K562 (cell line): ENCODE measurements at regions not wholly inside any gene's neighbourhood (a gene's known extent, or its start where the extent isn't known, plus 50 kb on each side); places are given as distances from the start of the nearest gene placed in this dataset.

Experiments used
- ATAC-seq: fragments of 200-7000 bp; cut with Tn5 transposase; 3 replicates; pipeline ENCODE4 v1.9.1; 2020; ENCODE audit warnings: moderate library complexity
- BruUV-seq: library from RNA; stranded (reverse); fragments of 400-500 nt; replicated peaks from 2 replicates; lab custom pipeline; 2021; lab: Mats Ljungman, UMichigan
- CTCF ChIA-PET: fragments of 300-600 bp; formaldehyde crosslinking; extraction: SDS; loops from one replicate; lab custom pipeline; 2021; ENCODE audit warnings: low intra/inter-chr PET ratio; lab: Yijun Ruan, JAX
- POLR2A ChIA-PET: fragments of 300-600, 350-650 bp; sonication (Branson Sonifier 250); formaldehyde crosslinking; extraction: SDS; loops from one replicate; lab custom pipeline; 2021; ENCODE audit warnings: antibody characterized with exemption, inconsistent platforms; lab: Yijun Ruan, JAX
- DNase-seq, 4 experiments: peaks; one replicate each; pipeline versions ENCODE4 v3.0.0 to v3.0.0-alpha.2; 2011 to 2018; ENCODE audit warnings: low spot score in 3 of 4, mixed read lengths in 3 of 4; ENCODE audit errors: extremely low read depth in 1 of 4
- FAIRE-seq: peaks from 2 replicates; lab custom pipeline; 2011; peaks lifted over from hg19 to GRCh38; lab: Jason Lieb, UNC
- H2AFZ ChIP-seq: 2 replicates; pipeline ENCODE4 v1.6.0; 2011; ENCODE audit warnings: low read depth, low read length, control low read depth, inconsistent platforms
- H3K27ac ChIP-seq: fragments of 200-600 bp; 3 replicates; pipeline ENCODE4 v1.8.0; 2011; ENCODE audit warnings: low read depth, mild to moderate bottlenecking, control low read depth, inconsistent platforms, low read length, moderate library complexity, mixed read lengths; ENCODE audit errors: extremely low read depth
- H3K27me3 ChIP-seq, 2 experiments: fragments of 300-600 bp in 1 of 2; 2 replicates in 1 of 2; 3 replicates in 1 of 2; pipeline versions ENCODE4 v1.6.0 to v1.8.0; 2011; ENCODE audit warnings: inconsistent platforms in 2 of 2, low read length in 2 of 2, mild to moderate bottlenecking in 1 of 2, mixed read lengths in 1 of 2, moderate library complexity in 1 of 2; ENCODE audit not compliant: control insufficient read depth in 2 of 2, insufficient read depth in 2 of 2
- H3K36me3 ChIP-seq: fragments of 300-600 bp; 3 replicates; pipeline ENCODE4 v1.8.0; 2011; ENCODE audit warnings: mild to moderate bottlenecking, low read length, inconsistent platforms; ENCODE audit not compliant: control insufficient read depth, insufficient read depth
- H3K4me1 ChIP-seq, 2 experiments: fragments of 200-600 bp in 1 of 2; replicated peaks in 1 of 2; 2 replicates in 1 of 2; 3 replicates in 1 of 2; pipeline versions ENCODE4 v1.5.1 to v1.8.0; 2011; ENCODE audit warnings: inconsistent platforms in 2 of 2, low read length in 2 of 2, mild to moderate bottlenecking in 1 of 2, mixed read lengths in 1 of 2, moderate library complexity in 1 of 2; ENCODE audit not compliant: control insufficient read depth in 2 of 2, insufficient read depth in 2 of 2
- H3K4me2 ChIP-seq: 2 replicates; pipeline ENCODE4 v1.6.1; 2011; ENCODE audit warnings: low read length, control low read depth, inconsistent platforms, mixed read lengths; ENCODE audit not compliant: insufficient read depth
- H3K4me3 ChIP-seq: fragments of 200-600 bp; sonication (generic), shearing (Covaris generic); 2 replicates; pipeline ENCODE4 v1.5.1; 2016; ENCODE audit warnings: control low read depth, inconsistent platforms
- H3K79me2 ChIP-seq: fragments of 200-600 bp; 3 replicates; pipeline ENCODE4 v1.8.0; 2011; ENCODE audit warnings: low read length, inconsistent platforms; ENCODE audit not compliant: control insufficient read depth, insufficient read depth
- H3K9ac ChIP-seq, 2 experiments: 2 replicates each; pipeline versions ENCODE4 v1.6.0 to v1.6.1; 2011; ENCODE audit warnings: low read depth in 2 of 2, low read length in 2 of 2, control low read depth in 1 of 2, inconsistent platforms in 1 of 2, mild to moderate bottlenecking in 1 of 2, mixed read lengths in 1 of 2; ENCODE audit not compliant: insufficient read depth in 1 of 2
- H3K9me1 ChIP-seq: one replicate; pipeline ENCODE4 v1.6.0; 2011; ENCODE audit warnings: inconsistent platforms, mild to moderate bottlenecking, low read length, moderate library complexity; ENCODE audit not compliant: control insufficient read depth, insufficient read depth
- H3K9me3 ChIP-seq: replicated peaks from 2 replicates; pipeline ENCODE4 v1.5.1; 2011; ENCODE audit warnings: low read depth, low read length, inconsistent platforms; ENCODE audit not compliant: control insufficient read depth, insufficient read depth
- H4K20me1 ChIP-seq: replicated peaks from 2 replicates; pipeline ENCODE4 v1.6.1; 2011; ENCODE audit warnings: low read length, inconsistent platforms, mixed read lengths; ENCODE audit not compliant: control insufficient read depth, insufficient read depth
- FOXJ3 ChIP-seq: sonication (generic); formaldehyde crosslinking; IDR thresholded peaks from 2 replicates; pipeline ENCODE4 v1.4.0; 2020; ENCODE audit warnings: mild to moderate bottlenecking, missing genetic modification reagents
- FOXP1 ChIP-seq: sonication (generic); formaldehyde crosslinking; IDR thresholded peaks from 2 replicates; pipeline ENCODE4 v1.8.0; 2022; ENCODE audit warnings: mild to moderate bottlenecking, missing genetic modification reagents
- HLTF ChIP-seq: fragments of 450-650 bp; IDR thresholded peaks from 2 replicates; pipeline ENCODE4 v1.6.1; 2016
- HOXB6 ChIP-seq: fragments of 250-450 bp; sonication (Bioruptor Pico); IDR thresholded peaks from 2 replicates; pipeline ENCODE4 v1.5.1; 2022; ENCODE audit warnings: mild to moderate bottlenecking, borderline replicate concordance
- MAZ ChIP-seq, 2 experiments: fragments of 450-650 bp in 1 of 2; sonication (generic) in 1 of 2; formaldehyde crosslinking; IDR thresholded peaks in 1 of 2; conservative IDR thresholded peaks in 1 of 2; 2 replicates each; pipeline versions ENCODE4 v1.4.0 to v1.5.0; 2020; ENCODE audit warnings: mild to moderate bottlenecking in 1 of 2, missing genetic modification reagents in 1 of 2
- POLR2A ChIP-seq: fragments of 450-650 bp; conservative IDR thresholded peaks from 2 replicates; pipeline ENCODE4 v1.6.1; 2016
- RBM39 ChIP-seq: fragments of 200-400 bp; formaldehyde crosslinking; optimal IDR thresholded peaks from 2 replicates; pipeline ENCODE3; 2018; ENCODE audit warnings: low read depth, low read length
- STAT5A ChIP-seq: IDR thresholded peaks from 2 replicates; pipeline ENCODE4 v1.6.1; 2012; ENCODE audit warnings: low read length, inconsistent platforms, borderline replicate concordance
- TAF15 ChIP-seq: fragments of 200-400 bp; formaldehyde crosslinking; IDR thresholded peaks from 2 replicates; pipeline ENCODE4 v1.6.1; 2017; ENCODE audit warnings: mild to moderate bottlenecking, low read depth, low read length, moderate library complexity
- TARDBP ChIP-seq: fragments of 450-650 bp; IDR thresholded peaks from 2 replicates; pipeline ENCODE4 v1.6.1; 2016
- ZKSCAN3 ChIP-seq: fragments of 250-450 bp; sonication (Bioruptor Pico); IDR thresholded peaks from 2 replicates; pipeline ENCODE4 v1.4.0; 2020
- ZNF134 ChIP-seq: fragments of 250-450 bp; sonication (Bioruptor Pico); conservative IDR thresholded peaks from 2 replicates; pipeline ENCODE4 v1.4.0; 2020
- WGBS: fragments of 100-300 bp; shearing (Covaris generic); methylation state at CpG from one replicate; pipeline ENCODE4 v1.1.6; 2016; ENCODE audit warnings: low coverage, mixed read lengths; ENCODE audit not compliant: insufficient coverage; ENCODE audit errors: missing lambda C conversion rate; 5-methylcytosine and 5-hydroxymethylcytosine counted together
- in situ Hi-C: fragments of 300-500 bp; cut with MboI; formaldehyde crosslinking; loops from 4 replicates; pipeline ENCODE4 v1.15.0; 2018; ENCODE audit warnings: inconsistent platforms, mixed read lengths
- intact Hi-C: fragments of 100-400 bp; cut with micrococcal nuclease; formaldehyde crosslinking; loops from 2 replicates; pipeline ENCODE4 v1.14.2; 2022
- TF ChIP-seq, protein P1 (sequence below): fragments of 450-650 bp; IDR thresholded peaks from one replicate; pipeline ENCODE4 v1.6.1; 2018; ENCODE audit warnings: mild to moderate bottlenecking, moderate library complexity; ENCODE audit not compliant: partially characterized antibody
- TF ChIP-seq, protein P2 (sequence below): fragments of 250-450 bp; sonication (Bioruptor Pico); IDR thresholded peaks from 2 replicates; pipeline ENCODE4 v1.4.0; 2020
- TF ChIP-seq, protein P3 (sequence below): sonication (generic); formaldehyde crosslinking; IDR thresholded peaks from 2 replicates; pipeline ENCODE4 v1.8.1; 2023; ENCODE audit warnings: mild to moderate bottlenecking, missing genetic modification reagents

DNA sequence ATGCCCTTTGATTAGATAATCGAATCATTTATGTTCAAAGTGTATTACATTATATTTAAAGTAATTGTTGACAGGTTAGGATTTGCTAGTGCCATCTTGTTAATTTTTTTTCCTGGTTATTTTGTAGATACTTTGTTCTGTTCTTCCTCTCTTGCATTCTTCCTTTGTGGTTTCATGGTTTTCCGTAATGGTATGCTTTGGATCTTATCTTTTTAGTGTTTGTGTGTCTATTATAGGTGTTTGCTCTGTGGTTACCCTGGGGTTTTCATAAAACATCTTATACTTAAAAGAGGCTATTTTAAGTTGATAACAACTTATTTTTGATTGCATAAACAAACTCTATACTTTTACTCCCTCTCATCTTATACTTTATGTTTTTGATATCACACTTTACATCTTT lies 108.2 kb upstream of the SRD5A3 start:
- POLR2A ChIA-PET = no interaction called here
- TF ChIP-seq, protein P1, sequence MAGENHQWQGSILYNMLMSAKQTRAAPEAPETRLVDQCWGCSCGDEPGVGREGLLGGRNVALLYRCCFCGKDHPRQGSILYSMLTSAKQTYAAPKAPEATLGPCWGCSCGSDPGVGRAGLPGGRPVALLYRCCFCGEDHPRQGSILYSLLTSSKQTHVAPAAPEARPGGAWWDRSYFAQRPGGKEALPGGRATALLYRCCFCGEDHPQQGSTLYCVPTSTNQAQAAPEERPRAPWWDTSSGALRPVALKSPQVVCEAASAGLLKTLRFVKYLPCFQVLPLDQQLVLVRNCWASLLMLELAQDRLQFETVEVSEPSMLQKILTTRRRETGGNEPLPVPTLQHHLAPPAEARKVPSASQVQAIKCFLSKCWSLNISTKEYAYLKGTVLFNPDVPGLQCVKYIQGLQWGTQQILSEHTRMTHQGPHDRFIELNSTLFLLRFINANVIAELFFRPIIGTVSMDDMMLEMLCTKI = no peak
- in situ Hi-C loops (no loop called here), intact Hi-C loops (no loop called here)
- WGBS = 2% methylated on average over 2 of the region's 2 CpGs
- Histone ChIP-seq H3K9me1 (no peaks in the 10 kb centered on the region), H4K20me1 (no peaks in the 10 kb centered on the region), H3K36me3 (no peaks in the 10 kb centered on the region), H2AFZ (no peak overlapping the region), H3K27ac (no peak overlapping the region), H3K79me2 (no peaks in the 10 kb centered on the region), H3K9ac (no peak overlapping the region), H3K27me3 (no peaks in the 10 kb centered on the region), H3K4me2 (no peak overlapping the region), H3K4me3 (no peak overlapping the region), H3K4me1 (no peaks in the 10 kb centered on the region), H3K9me3 (no peaks in the 10 kb centered on the region)
- ATAC-seq = no peak
- FAIRE-seq = no peak
- BruUV-seq = no TSS peak
- CTCF ChIA-PET = no interaction called here
- no peak for DNase-seq

DNA sequence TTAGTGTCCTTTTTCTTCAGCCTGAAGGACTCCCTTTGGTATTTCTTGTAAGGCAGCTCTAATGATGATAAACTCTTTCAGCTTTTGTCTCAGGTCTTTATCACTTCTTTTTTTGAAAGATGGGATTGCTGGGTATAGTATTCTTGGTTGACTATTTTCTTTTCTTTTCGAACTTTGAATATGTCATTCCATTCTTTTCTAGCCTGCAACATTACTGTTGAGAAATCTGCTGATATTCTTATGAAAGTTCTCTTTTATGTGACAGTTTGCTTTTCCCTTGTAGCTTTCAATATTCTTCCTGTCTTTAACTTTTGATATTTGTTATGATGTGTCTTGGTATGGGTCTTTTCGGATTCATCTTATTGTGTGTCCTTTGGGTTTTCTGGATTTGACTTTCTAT lies 107.6 kb upstream of the SRD5A3 start:
- no peak overlapping the region for H2AFZ ChIP-seq
- ATAC-seq = no peak
- H3K9ac ChIP-seq = no peak overlapping the region
- intact Hi-C loops (no loop called here), in situ Hi-C loops (no loop called here)
- 0% methylated on average over 2 of the region's 2 CpGs for WGBS
- no peaks in the 10 kb centered on the region for H3K36me3 ChIP-seq
- ChIA-PET CTCF (no interaction called here), POLR2A (no interaction called here)
- no TSS peak for BruUV-seq
- no peaks in the 10 kb centered on the region for H4K20me1 ChIP-seq
- no peaks in the 10 kb centered on the region for H3K9me1 ChIP-seq
- H3K4me3 ChIP-seq = no peak overlapping the region
- no peak overlapping the region for H3K27ac ChIP-seq
- FAIRE-seq = no peak
- H3K9me3 ChIP-seq = no peaks in the 10 kb centered on the region
- no peaks in the 10 kb centered on the region for H3K27me3 ChIP-seq
- DNase-seq = no peak
- H3K79me2 ChIP-seq = no peaks in the 10 kb centered on the region
- no peaks in the 10 kb centered on the region for H3K4me1 ChIP-seq
- H3K4me2 ChIP-seq = no peak overlapping the region
- TF ChIP-seq HOXB6 (CRISPR knock-in tag) = no peak
- no peak for TF ChIP-seq TARDBP
- TF ChIP-seq STAT5A = no peak
- no peak for TF ChIP-seq RBM39
- TF ChIP-seq TAF15 = no peak
- no peak for TF ChIP-seq FOXP1 (CRISPR knock-in tag)
- no peak for TF ChIP-seq HLTF
- TF ChIP-seq, protein P2, sequence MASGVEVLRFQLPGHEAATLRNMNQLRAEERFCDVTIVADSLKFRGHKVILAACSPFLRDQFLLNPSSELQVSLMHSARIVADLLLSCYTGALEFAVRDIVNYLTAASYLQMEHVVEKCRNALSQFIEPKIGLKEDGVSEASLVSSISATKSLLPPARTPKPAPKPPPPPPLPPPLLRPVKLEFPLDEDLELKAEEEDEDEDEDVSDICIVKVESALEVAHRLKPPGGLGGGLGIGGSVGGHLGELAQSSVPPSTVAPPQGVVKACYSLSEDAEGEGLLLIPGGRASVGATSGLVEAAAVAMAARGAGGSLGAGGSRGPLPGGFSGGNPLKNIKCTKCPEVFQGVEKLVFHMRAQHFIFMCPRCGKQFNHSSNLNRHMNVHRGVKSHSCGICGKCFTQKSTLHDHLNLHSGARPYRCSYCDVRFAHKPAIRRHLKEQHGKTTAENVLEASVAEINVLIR (CRISPR knock-in tag) = no peak
- TF ChIP-seq ZKSCAN3 = no peak
- TF ChIP-seq POLR2A = no peak
- TF ChIP-seq MAZ (CRISPR knock-in tag; conservative IDR thresholded peaks at IDR 0.05 in 1 of 2, IDR thresholded peaks at IDR 0.05 in 1 of 2) = no peak
- no peak for TF ChIP-seq ZNF134
- TF ChIP-seq FOXJ3 (CRISPR knock-in tag) = no peak
- TF ChIP-seq, protein P3, sequence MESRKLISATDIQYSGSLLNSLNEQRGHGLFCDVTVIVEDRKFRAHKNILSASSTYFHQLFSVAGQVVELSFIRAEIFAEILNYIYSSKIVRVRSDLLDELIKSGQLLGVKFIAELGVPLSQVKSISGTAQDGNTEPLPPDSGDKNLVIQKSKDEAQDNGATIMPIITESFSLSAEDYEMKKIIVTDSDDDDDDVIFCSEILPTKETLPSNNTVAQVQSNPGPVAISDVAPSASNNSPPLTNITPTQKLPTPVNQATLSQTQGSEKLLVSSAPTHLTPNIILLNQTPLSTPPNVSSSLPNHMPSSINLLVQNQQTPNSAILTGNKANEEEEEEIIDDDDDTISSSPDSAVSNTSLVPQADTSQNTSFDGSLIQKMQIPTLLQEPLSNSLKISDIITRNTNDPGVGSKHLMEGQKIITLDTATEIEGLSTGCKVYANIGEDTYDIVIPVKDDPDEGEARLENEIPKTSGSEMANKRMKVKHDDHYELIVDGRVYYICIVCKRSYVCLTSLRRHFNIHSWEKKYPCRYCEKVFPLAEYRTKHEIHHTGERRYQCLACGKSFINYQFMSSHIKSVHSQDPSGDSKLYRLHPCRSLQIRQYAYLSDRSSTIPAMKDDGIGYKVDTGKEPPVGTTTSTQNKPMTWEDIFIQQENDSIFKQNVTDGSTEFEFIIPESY (CRISPR knock-in tag) = no peak
